Activated B cell treated with CpG ODN at 0.5 μM for 24 hours (primary cell): ENCODE measurements at regions not wholly inside any gene's neighbourhood (a gene's known extent, or its start where the extent isn't known, plus 50 kb on each side); places are given as distances from the start of the nearest gene placed in this dataset.

Source experiments
- ATAC-seq: fragments of 200-7000 bp; cut with Tn5 transposase; one replicate; pipeline ENCODE4 v1.10.0; 2021; ENCODE audit warnings: low read depth, mild to moderate bottlenecking, moderate library complexity
- CTCF ChIA-PET: fragments of 350-600 bp; sonication (Branson Sonifier 250); formaldehyde crosslinking; loops from one replicate; lab custom pipeline; 2021; ENCODE audit warnings: antibody characterized with exemption; lab: Charles Lee
- POLR2A ChIA-PET: fragments of 350-600 bp; sonication (Branson Sonifier 250); formaldehyde crosslinking; loops from one replicate; lab custom pipeline; 2021; ENCODE audit warnings: antibody characterized with exemption; lab: Charles Lee
- DNase-seq: peaks from one replicate; pipeline ENCODE4 v3.0.0; 2022
- H3K27ac Mint-ChIP-seq: one replicate; pipeline ENCODE4 v1.8.0; 2020; ENCODE audit warnings: mixed read lengths
- H3K27me3 Mint-ChIP-seq: one replicate; pipeline ENCODE4 v1.8.0; 2021; ENCODE audit warnings: mixed read lengths
- H3K36me3 Mint-ChIP-seq: one replicate; pipeline ENCODE4 v1.8.0; 2021; ENCODE audit warnings: low read depth, mixed read lengths
- H3K4me1 Mint-ChIP-seq: one replicate; pipeline ENCODE4 v1.8.0; 2021; ENCODE audit warnings: mixed read lengths
- H3K4me3 Mint-ChIP-seq: one replicate; pipeline ENCODE4 v1.8.0; 2020; ENCODE audit warnings: mild to moderate bottlenecking, mixed read lengths
- H3K9me3 Mint-ChIP-seq: one replicate; pipeline ENCODE4 v1.8.0; 2020; ENCODE audit warnings: mixed read lengths
- intact Hi-C: fragments of 100-400 bp; cut with micrococcal nuclease; formaldehyde crosslinking; loops from one replicate; pipeline ENCODE4 v1.15.1; 2024
- TF ChIP-seq, protein P1 (sequence below): fragments of 200-600 bp; IDR thresholded peaks from one replicate; pipeline ENCODE4 v1.8.0; 2022; ENCODE audit warnings: antibody characterized with exemption, mild to moderate bottlenecking

GRCh38 chr5:102579379-102579778, 80.6 kb upstream of the SLCO6A1 start:
- Mint-ChIP-seq H3K27ac (no peak overlapping the region), H3K9me3 (no peaks in the 10 kb centered on the region), H3K4me3 (no peak overlapping the region), H3K36me3 (no peaks in the 10 kb centered on the region), H3K4me1 (peaks cover 1% of the 10 kb centered on the region), H3K27me3 (no peaks in the 10 kb centered on the region)
- TF ChIP-seq, protein P1, sequence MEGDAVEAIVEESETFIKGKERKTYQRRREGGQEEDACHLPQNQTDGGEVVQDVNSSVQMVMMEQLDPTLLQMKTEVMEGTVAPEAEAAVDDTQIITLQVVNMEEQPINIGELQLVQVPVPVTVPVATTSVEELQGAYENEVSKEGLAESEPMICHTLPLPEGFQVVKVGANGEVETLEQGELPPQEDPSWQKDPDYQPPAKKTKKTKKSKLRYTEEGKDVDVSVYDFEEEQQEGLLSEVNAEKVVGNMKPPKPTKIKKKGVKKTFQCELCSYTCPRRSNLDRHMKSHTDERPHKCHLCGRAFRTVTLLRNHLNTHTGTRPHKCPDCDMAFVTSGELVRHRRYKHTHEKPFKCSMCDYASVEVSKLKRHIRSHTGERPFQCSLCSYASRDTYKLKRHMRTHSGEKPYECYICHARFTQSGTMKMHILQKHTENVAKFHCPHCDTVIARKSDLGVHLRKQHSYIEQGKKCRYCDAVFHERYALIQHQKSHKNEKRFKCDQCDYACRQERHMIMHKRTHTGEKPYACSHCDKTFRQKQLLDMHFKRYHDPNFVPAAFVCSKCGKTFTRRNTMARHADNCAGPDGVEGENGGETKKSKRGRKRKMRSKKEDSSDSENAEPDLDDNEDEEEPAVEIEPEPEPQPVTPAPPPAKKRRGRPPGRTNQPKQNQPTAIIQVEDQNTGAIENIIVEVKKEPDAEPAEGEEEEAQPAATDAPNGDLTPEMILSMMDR, result no peak
- ChIA-PET CTCF (no interaction called here), POLR2A (no interaction called here)
- no peak for DNase-seq
- intact Hi-C loops, result no loop called here
- ATAC-seq, result no peak

DNA sequence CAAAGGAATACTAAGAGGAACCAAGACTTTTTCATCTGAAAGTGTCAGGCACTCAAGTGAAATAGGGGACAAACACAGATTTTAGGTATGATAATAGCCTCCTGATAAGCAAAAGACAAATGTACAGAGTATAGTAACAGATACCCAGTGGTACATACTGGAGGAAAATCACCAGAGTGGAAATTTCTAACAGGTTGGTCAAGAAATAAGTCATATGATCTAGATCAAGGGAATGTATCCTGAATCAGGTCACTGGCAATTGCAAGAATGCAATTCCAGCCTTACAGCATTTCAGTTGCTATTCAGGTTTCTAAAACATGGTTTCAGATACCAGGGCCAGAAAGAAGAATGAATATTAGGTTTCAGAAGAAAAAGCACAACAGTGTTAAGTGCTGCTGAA, 82.2 kb upstream of the SLCO6A1 start:
- no peak overlapping the region for H3K4me3 Mint-ChIP-seq

GRCh38 chr5:102582696-102583095, 83.9 kb upstream of the SLCO6A1 start:
- Mint-ChIP-seq H3K36me3 (no peaks in the 10 kb centered on the region), H3K27ac (no peak overlapping the region), H3K9me3 (no peaks in the 10 kb centered on the region), H3K27me3 (no peaks in the 10 kb centered on the region), H3K4me1 (peaks cover 1% of the 10 kb centered on the region), H3K4me3 (no peak overlapping the region)
- ATAC-seq, result no peak
- DNase-seq, result no peak
- TF ChIP-seq, protein P1, result no peak
- CTCF ChIA-PET, result no interaction called here
- POLR2A ChIA-PET, result no interaction called here
- intact Hi-C loops, result loop anchor here (1.0 kb wide), 3 partner anchors 210 to 642 kb away; no protein-coding TSS in a partner anchor

More for the DNA sequence above, 82.2 kb upstream of the SLCO6A1 start:
- Mint-ChIP-seq H3K4me1 (peaks cover 1% of the 10 kb centered on the region), H3K27me3 (no peaks in the 10 kb centered on the region), H3K9me3 (no peaks in the 10 kb centered on the region), H3K36me3 (no peaks in the 10 kb centered on the region), H3K27ac (no peak overlapping the region)
- TF ChIP-seq, protein P1, result no peak
- intact Hi-C loops, result no loop called here
- no peak for DNase-seq
- ChIA-PET CTCF (no interaction called here), POLR2A (no interaction called here)
- ATAC-seq, result no peak

DNA sequence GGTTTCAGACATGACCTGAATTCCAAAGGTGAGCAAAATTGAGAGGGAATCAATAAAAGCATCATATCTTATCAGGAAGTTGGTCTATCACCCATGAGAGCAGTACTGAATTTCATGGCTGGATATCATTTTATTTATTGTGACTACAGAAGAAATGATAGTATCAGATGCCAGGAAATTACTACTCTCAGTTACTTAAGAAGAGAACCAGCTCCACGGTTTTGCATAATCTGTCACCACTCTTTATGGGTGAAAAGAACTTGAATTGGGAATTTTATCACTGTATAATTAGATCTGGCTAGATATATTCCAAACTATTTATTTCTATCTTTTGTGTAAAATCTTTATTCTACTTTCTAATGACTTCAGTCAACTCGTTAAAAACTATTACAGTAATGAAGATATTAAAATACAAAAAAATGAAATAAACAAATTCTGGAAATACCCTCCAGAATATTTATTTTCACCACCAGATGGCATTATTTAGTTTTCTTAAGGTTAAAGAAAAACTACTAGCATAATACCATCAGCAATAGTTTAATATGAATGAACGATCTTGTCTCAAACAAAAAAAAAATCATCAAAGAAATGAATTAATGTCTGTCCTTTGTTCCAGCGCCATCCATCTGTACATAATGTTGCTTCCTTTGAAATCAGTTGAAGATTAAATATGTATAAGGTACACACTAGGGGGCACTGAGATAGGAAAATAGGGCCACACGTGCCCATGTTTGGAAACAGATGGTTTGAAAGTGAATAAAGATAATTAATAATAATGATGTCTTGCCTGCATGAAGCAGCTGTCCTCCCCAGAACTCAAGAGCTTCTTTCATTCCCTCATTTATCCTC, 84.7 kb upstream of the SLCO6A1 start:
- Mint-ChIP-seq H3K27ac (no peak overlapping the region), H3K9me3 (no peaks in the 10 kb centered on the region), H3K36me3 (no peaks in the 10 kb centered on the region), H3K4me1 (peaks cover 1% of the 10 kb centered on the region), H3K4me3 (no peak overlapping the region), H3K27me3 (no peaks in the 10 kb centered on the region)
- DNase-seq, result no peak
- intact Hi-C loops, result loop anchor here (1.0 kb wide), 3 partner anchors 209 to 641 kb away; no protein-coding TSS in a partner anchor
- ATAC-seq, result no peak
- ChIA-PET POLR2A (no interaction called here), CTCF (interaction anchor here (0.7 to 3.0 kb wide), 3 partner anchors 188 to 556 kb away, joined by 3 to 8 read pairs (median 4); no protein-coding TSS in a partner anchor)
- TF ChIP-seq, protein P1, result peak; percentile 32

DNA sequence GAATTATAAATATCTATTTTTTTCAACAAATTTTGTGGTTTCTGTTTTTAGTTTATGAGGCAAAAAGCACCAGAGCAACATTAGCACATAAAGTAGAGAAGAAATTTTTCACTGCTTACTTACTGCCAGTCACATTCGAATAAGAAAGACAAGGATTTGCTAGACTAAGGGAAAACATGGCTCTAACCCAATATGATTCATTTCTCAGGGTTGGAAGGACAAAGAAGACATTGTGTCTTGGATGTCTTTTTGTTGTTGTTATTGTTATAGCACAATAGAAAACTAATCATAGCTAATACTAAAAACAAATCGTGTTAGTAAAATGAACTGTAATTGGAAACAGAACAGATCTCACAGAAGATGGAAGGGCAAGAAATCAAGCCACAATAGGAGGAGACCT, 90.9 kb upstream of the SLCO6A1 start:
- ChIA-PET CTCF (no interaction called here), POLR2A (no interaction called here)
- intact Hi-C loops, result no loop called here
- no peak overlapping the region for H3K27ac Mint-ChIP-seq
- DNase-seq (no peak), ATAC-seq (no peak)
- peaks cover 4% of the 10 kb centered on the region for H3K9me3 Mint-ChIP-seq
- no peaks in the 10 kb centered on the region for H3K36me3 Mint-ChIP-seq
- H3K4me3 Mint-ChIP-seq, result no peak overlapping the region
- no peaks in the 10 kb centered on the region for H3K4me1 Mint-ChIP-seq
- no peaks in the 10 kb centered on the region for H3K27me3 Mint-ChIP-seq
- TF ChIP-seq, protein P1, result no peak
